Adrenal gland (tissue), 5 donors: ENCODE measurements at regions not wholly inside any gene's neighbourhood (a gene's known extent, or its start where the extent isn't known, plus 50 kb on each side); places are given as distances from the start of the nearest gene placed in this dataset.

ENCODE experiments used
- POLR2A ChIP-seq, 2 donors: fragments of 450-650 bp; IDR thresholded peaks; one replicate each; pipeline ENCODE4 v1.6.1; 2017; ENCODE audit warnings: antibody characterized with exemption in 2 of 2, mild to moderate bottlenecking in 2 of 2, moderate library complexity in 1 of 2
- TF ChIP-seq, protein P1 (sequence below), 6 experiments: fragments of 450-650 bp in 4 of 6; fragments of 200-600 bp in 2 of 6; sonication (generic) in 1 of 6; IDR thresholded peaks; 1 replicate in 5 of 6; 2 replicates in 1 of 6; pipeline versions ENCODE4 v1.5.1 to v1.8.0; 2016 to 2021; ENCODE audit warnings: antibody characterized with exemption in 6 of 6, mild to moderate bottlenecking in 2 of 6, moderate library complexity in 1 of 6
- donor health status: DM: no; HTN: no; CAD: no.

DNA sequence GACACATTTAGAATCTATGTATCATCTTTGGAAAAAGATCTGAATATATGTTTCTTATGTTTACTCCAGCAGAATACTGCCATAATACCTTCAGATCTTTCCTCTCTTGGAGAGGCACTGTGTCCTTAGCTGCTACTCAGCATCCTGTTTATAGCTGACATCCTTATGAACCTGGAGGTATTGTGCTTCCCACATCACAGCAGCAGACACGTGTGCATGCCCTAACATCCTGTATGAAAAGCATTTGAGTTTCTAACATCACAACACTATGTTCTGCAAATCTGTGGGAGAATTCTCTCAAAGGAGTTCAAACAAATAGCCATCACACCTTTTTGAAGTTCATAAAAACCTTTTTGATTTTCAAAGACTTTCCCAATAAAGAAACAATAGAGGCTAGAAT, 216.0 kb downstream of the GJA1 start:
- TF ChIP-seq, protein P1, sequence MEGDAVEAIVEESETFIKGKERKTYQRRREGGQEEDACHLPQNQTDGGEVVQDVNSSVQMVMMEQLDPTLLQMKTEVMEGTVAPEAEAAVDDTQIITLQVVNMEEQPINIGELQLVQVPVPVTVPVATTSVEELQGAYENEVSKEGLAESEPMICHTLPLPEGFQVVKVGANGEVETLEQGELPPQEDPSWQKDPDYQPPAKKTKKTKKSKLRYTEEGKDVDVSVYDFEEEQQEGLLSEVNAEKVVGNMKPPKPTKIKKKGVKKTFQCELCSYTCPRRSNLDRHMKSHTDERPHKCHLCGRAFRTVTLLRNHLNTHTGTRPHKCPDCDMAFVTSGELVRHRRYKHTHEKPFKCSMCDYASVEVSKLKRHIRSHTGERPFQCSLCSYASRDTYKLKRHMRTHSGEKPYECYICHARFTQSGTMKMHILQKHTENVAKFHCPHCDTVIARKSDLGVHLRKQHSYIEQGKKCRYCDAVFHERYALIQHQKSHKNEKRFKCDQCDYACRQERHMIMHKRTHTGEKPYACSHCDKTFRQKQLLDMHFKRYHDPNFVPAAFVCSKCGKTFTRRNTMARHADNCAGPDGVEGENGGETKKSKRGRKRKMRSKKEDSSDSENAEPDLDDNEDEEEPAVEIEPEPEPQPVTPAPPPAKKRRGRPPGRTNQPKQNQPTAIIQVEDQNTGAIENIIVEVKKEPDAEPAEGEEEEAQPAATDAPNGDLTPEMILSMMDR (IDR thresholded peaks at IDR 0.05), result no peak
- no peak for TF ChIP-seq POLR2A (IDR thresholded peaks at IDR 0.05)
